HCT116 (cell line): ENCODE measurements at regions not wholly inside any gene's neighbourhood (a gene's known extent, or its start where the extent isn't known, plus 50 kb on each side); places are given as distances from the start of the nearest gene placed in this dataset.

Source experiments
- ATAC-seq: fragments of 200-7000 bp; cut with Tn5 transposase; 2 replicates; pipeline ENCODE4 v1.9.1; 2020; ENCODE audit warnings: mild to moderate bottlenecking, moderate library complexity
- BruUV-seq: library from RNA; stranded (reverse); fragments of 400-500 nt; replicated peaks from 2 replicates; lab custom pipeline; 2021; lab: Mats Ljungman, UMichigan
- CTCF ChIA-PET: fragments of 300-600 bp; sonication (Branson Sonifier 250); formaldehyde crosslinking; loops from one replicate; lab custom pipeline; 2021; ENCODE audit warnings: antibody characterized with exemption; lab: Charles Lee
- POLR2A ChIA-PET: fragments of 300-600, 350-600 bp; sonication (Branson Sonifier 250); formaldehyde crosslinking; loops from one replicate; lab custom pipeline; 2021; ENCODE audit warnings: antibody characterized with exemption; lab: Charles Lee
- RAD21 ChIA-PET, 2 experiments: fragments of 300-600 bp; sonication (Branson Sonifier 250); formaldehyde crosslinking; loops; one replicate each; lab custom pipeline; 2023; ENCODE audit warnings: low total read pairs in 2 of 2; ENCODE audit not compliant: uncharacterized antibody in 2 of 2, unreplicated experiment in 2 of 2, low non-redundant PET in 1 of 2; lab: Charles Lee
- DNase-seq: peaks from one replicate; pipeline ENCODE4 v3.0.0-alpha.2; 2010; ENCODE audit warnings: low read depth, low spot score
- H2AFZ ChIP-seq: fragments of 200-600 bp; shearing (Covaris generic), sonication (generic); 2 replicates; pipeline ENCODE4 v1.6.1; 2017; ENCODE audit warnings: low read depth, mixed run types, mixed read lengths, antibody characterized with exemption, low read length; ENCODE audit not compliant: poor library complexity, severe bottlenecking
- H3K27ac ChIP-seq: 2 replicates; pipeline ENCODE4 v1.5.1; 2012; ENCODE audit warnings: low read depth, low read length
- H3K27me3 ChIP-seq: fragments of 200-600 bp; sonication (generic); 2 replicates; pipeline ENCODE4 v1.6.1; 2016; ENCODE audit warnings: mixed run types, low read length, mixed read lengths; ENCODE audit not compliant: insufficient read depth
- H3K36me3 ChIP-seq, 2 experiments: fragments of 200-500 bp in 1 of 2; fragments of 200-600 bp in 1 of 2; sonication (Bioruptor generic) in 1 of 2; sonication (generic) in 1 of 2; 2 replicates each; pipeline versions ENCODE4 v1.5.1 to v1.6.1; 2014 to 2016; ENCODE audit warnings: low read length in 2 of 2, inconsistent platforms in 1 of 2, mixed read lengths in 1 of 2, mixed run types in 1 of 2; ENCODE audit not compliant: insufficient read depth in 2 of 2, control insufficient read depth in 1 of 2
- H3K4me1 ChIP-seq, 2 experiments: fragments of 200-600 bp in 1 of 2; sonication (generic) in 1 of 2; 2 replicates each; pipeline versions ENCODE4 v1.5.1 to v1.6.1; 2012 to 2017; ENCODE audit warnings: low read length in 2 of 2, inconsistent platforms in 1 of 2, mild to moderate bottlenecking in 1 of 2, mixed read lengths in 1 of 2, mixed run types in 1 of 2, moderate library complexity in 1 of 2; ENCODE audit not compliant: insufficient read depth in 2 of 2, control insufficient read depth in 1 of 2
- H3K4me2 ChIP-seq: fragments of 200-600 bp; sonication (generic); 2 replicates; pipeline ENCODE4 v1.6.1; 2017; ENCODE audit warnings: mixed run types, low read length, mixed read lengths
- H3K4me3 ChIP-seq, 2 experiments: fragments of 200-600 bp in 1 of 2; sonication (generic) in 1 of 2; replicated peaks in 1 of 2; 2 replicates each; pipeline ENCODE4 v1.5.1; 2011 to 2016; ENCODE audit warnings: low read length in 2 of 2, control low read depth in 1 of 2, low read depth in 1 of 2, mild to moderate bottlenecking in 1 of 2, mixed read lengths in 1 of 2, mixed run types in 1 of 2
- H3K79me2 ChIP-seq: fragments of 200-600 bp; sonication (generic); 2 replicates; pipeline ENCODE4 v1.6.1; 2017; ENCODE audit warnings: mild to moderate bottlenecking, mixed run types, low read length, moderate library complexity, mixed read lengths; ENCODE audit not compliant: insufficient read depth
- H3K9ac ChIP-seq: fragments of 200-600 bp; sonication (generic); 2 replicates; pipeline ENCODE4 v1.6.1; 2016; ENCODE audit warnings: low read length, mixed read lengths
- H3K9me2 ChIP-seq: fragments of 200-600 bp; sonication (generic), shearing (Covaris generic); 2 replicates; pipeline ENCODE4 v1.6.1; 2017; ENCODE audit warnings: mixed run types, mild to moderate bottlenecking, moderate library complexity; ENCODE audit not compliant: insufficient read depth
- H3K9me3 ChIP-seq, 2 experiments: fragments of 200-500 bp in 1 of 2; fragments of 200-600 bp in 1 of 2; sonication (Bioruptor generic) in 1 of 2; sonication (generic) in 1 of 2; 2 replicates each; pipeline ENCODE4 v1.6.1; 2014 to 2017; ENCODE audit warnings: low read length in 2 of 2, mixed read lengths in 2 of 2, inconsistent platforms in 1 of 2, low read depth in 1 of 2, mild to moderate bottlenecking in 1 of 2, mixed run types in 1 of 2, moderate library complexity in 1 of 2; ENCODE audit not compliant: control insufficient read depth in 1 of 2, insufficient read depth in 1 of 2
- H4K20me1 ChIP-seq: fragments of 200-600 bp; sonication (generic), shearing (Covaris generic); 2 replicates; pipeline ENCODE4 v1.6.1; 2017; ENCODE audit warnings: mixed run types, mild to moderate bottlenecking, moderate library complexity; ENCODE audit not compliant: insufficient read depth
- EGR1 ChIP-seq: IDR thresholded peaks from 2 replicates; pipeline ENCODE4 v1.6.1; 2012; ENCODE audit warnings: low read depth
- ELF1 ChIP-seq: IDR thresholded peaks from 2 replicates; pipeline ENCODE4 v1.6.1; 2012; ENCODE audit warnings: low read depth, borderline replicate concordance
- EZH2 ChIP-seq: fragments of 200-600 bp; sonication (generic); IDR thresholded peaks from 2 replicates; pipeline ENCODE4 v1.6.1; 2017; ENCODE audit warnings: antibody characterized with exemption, mixed run types
- FOSL1 ChIP-seq: IDR thresholded peaks from 2 replicates; pipeline ENCODE4 v1.6.1; 2012; ENCODE audit warnings: low read depth
- POLR2AphosphoS5 ChIP-seq: IDR thresholded peaks from 2 replicates; pipeline ENCODE4 v1.6.1; 2011; ENCODE audit warnings: mild to moderate bottlenecking, low read depth, low read length, moderate library complexity
- RAD21 ChIP-seq: IDR thresholded peaks from 2 replicates; pipeline ENCODE4 v1.6.1; 2012; ENCODE audit warnings: low read depth, mild to moderate bottlenecking
- SIN3A ChIP-seq: IDR thresholded peaks from 2 replicates; pipeline ENCODE4 v1.6.1; 2012; ENCODE audit warnings: low read depth
- SRF ChIP-seq: IDR thresholded peaks from 2 replicates; pipeline ENCODE4 v1.6.1; 2012; ENCODE audit warnings: low read depth
- YY1 ChIP-seq: IDR thresholded peaks from 2 replicates; pipeline ENCODE4 v1.6.1; 2011; ENCODE audit warnings: low read length, low read depth, moderate library complexity, mild to moderate bottlenecking; ENCODE audit not compliant: insufficient replicate concordance; ENCODE audit errors: extremely low read depth
- intact Hi-C: fragments of 100-400 bp; cut with micrococcal nuclease; formaldehyde crosslinking; loops from 2 replicates; pipeline ENCODE4 v1.10.0; 2022
- TF ChIP-seq, protein P1 (sequence below): IDR thresholded peaks from 2 replicates; pipeline ENCODE4 v1.6.1; 2012
- TF ChIP-seq, protein P2 (sequence below): IDR thresholded peaks from 2 replicates; pipeline ENCODE4 v1.6.1; 2012
- TF ChIP-seq, protein P3 (sequence below): IDR thresholded peaks from 2 replicates; pipeline ENCODE4 v1.6.1; 2011; ENCODE audit warnings: mild to moderate bottlenecking, low read length, moderate library complexity; ENCODE audit not compliant: insufficient replicate concordance; ENCODE audit errors: extremely low read depth

DNA sequence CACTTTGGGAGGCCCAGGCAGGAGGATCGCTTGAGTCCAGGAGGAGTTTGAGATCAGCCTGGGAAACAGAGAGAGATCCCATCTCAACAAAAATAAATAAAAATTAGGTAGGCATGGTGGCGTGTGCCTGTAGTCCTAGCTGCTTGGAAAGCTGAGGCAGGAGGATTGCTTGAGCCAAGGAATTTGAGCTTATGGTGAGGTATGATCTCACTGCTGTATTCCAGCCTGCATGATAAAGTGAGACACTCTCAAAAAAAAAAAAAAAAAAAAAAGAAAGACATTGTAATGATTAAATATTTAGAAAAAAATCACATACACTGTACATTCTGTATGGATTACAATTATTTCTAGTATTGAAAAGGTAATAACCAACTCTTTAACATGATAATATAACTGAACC, 87.1 kb downstream of the SLIT2 start:
- TF ChIP-seq POLR2AphosphoS5 = no peak
- no peak for TF ChIP-seq FOSL1
- TF ChIP-seq, protein P1, sequence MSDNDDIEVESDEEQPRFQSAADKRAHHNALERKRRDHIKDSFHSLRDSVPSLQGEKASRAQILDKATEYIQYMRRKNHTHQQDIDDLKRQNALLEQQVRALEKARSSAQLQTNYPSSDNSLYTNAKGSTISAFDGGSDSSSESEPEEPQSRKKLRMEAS = no peak
- TF ChIP-seq EGR1 = no peak
- TF ChIP-seq SRF = no peak
- TF ChIP-seq ELF1 = no peak
- TF ChIP-seq, protein P2, sequence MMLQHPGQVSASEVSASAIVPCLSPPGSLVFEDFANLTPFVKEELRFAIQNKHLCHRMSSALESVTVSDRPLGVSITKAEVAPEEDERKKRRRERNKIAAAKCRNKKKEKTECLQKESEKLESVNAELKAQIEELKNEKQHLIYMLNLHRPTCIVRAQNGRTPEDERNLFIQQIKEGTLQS = no peak
- TF ChIP-seq RAD21 = no peak
- no peak for TF ChIP-seq YY1
- TF ChIP-seq SIN3A = no peak
- no peak for TF ChIP-seq EZH2
- TF ChIP-seq, protein P3, sequence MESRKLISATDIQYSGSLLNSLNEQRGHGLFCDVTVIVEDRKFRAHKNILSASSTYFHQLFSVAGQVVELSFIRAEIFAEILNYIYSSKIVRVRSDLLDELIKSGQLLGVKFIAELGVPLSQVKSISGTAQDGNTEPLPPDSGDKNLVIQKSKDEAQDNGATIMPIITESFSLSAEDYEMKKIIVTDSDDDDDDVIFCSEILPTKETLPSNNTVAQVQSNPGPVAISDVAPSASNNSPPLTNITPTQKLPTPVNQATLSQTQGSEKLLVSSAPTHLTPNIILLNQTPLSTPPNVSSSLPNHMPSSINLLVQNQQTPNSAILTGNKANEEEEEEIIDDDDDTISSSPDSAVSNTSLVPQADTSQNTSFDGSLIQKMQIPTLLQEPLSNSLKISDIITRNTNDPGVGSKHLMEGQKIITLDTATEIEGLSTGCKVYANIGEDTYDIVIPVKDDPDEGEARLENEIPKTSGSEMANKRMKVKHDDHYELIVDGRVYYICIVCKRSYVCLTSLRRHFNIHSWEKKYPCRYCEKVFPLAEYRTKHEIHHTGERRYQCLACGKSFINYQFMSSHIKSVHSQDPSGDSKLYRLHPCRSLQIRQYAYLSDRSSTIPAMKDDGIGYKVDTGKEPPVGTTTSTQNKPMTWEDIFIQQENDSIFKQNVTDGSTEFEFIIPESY = no peak
- H3K36me3 ChIP-seq = no peaks in the 10 kb centered on the region
- H3K4me2 ChIP-seq = no peak overlapping the region
- no TSS peak for BruUV-seq
- no peaks in the 10 kb centered on the region for H4K20me1 ChIP-seq
- H3K9me3 ChIP-seq = no peaks in the 10 kb centered on the region
- no peak for DNase-seq
- ChIA-PET CTCF (no interaction called here), RAD21 (no interaction called here), POLR2A (no interaction called here)
- no peaks in the 10 kb centered on the region for H3K9me2 ChIP-seq
- no peak overlapping the region for H3K9ac ChIP-seq
- no peak overlapping the region for H2AFZ ChIP-seq
- H3K27ac ChIP-seq = no peak overlapping the region
- intact Hi-C loops = no loop called here
- 0 out of 2 replicates have a peak, but pooled peaks cover 7% of the 10 kb centered on the region for H3K27me3 ChIP-seq
- H3K79me2 ChIP-seq = no peaks in the 10 kb centered on the region
- ATAC-seq = no peak
- no peaks in the 10 kb centered on the region for H3K4me1 ChIP-seq
- no peak overlapping the region for H3K4me3 ChIP-seq
